Caco-2 (cell line): ENCODE measurements at regions not wholly inside any gene's neighbourhood (a gene's known extent, or its start where the extent isn't known, plus 50 kb on each side); places are given as distances from the start of the nearest gene placed in this dataset.

Experiments used
- BruUV-seq: library from RNA; stranded (reverse); fragments of 400-500 nt; replicated peaks from 2 replicates; lab custom pipeline; 2021; lab: Mats Ljungman, UMichigan
- CTCF ChIA-PET: fragments of 300-600 bp; sonication (Branson Sonifier 250); formaldehyde crosslinking; loops from one replicate; lab custom pipeline; 2022; ENCODE audit warnings: antibody characterized with exemption; lab: Charles Lee
- POLR2A ChIA-PET: fragments of 300-600 bp; sonication (Branson Sonifier 250); formaldehyde crosslinking; loops from one replicate; lab custom pipeline; 2022; ENCODE audit warnings: antibody characterized with exemption; lab: Charles Lee
- DNase-seq, 2 experiments: peaks; one replicate each; pipeline versions ENCODE4 v3.0.0 to v3.0.0-alpha.2; 2020 to 2022
- H3K27me3 ChIP-seq: replicated peaks from 2 replicates; pipeline ENCODE4 v1.6.0; 2011; ENCODE audit warnings: low read length; ENCODE audit not compliant: control insufficient read depth, insufficient read depth
- H3K36me3 ChIP-seq: 2 replicates; pipeline ENCODE4 v1.5.1; 2011; ENCODE audit warnings: low read length; ENCODE audit not compliant: control insufficient read depth, insufficient read depth
- H3K4me1 ChIP-seq: fragments of 250-450 bp; sonication (Bioruptor Pico); 2 replicates; pipeline ENCODE4 v1.5.1; 2020; ENCODE audit warnings: mild to moderate bottlenecking
- H3K4me3 ChIP-seq: 2 replicates; pipeline ENCODE4 v1.5.1; 2011; ENCODE audit warnings: low read depth, mild to moderate bottlenecking, control low read depth, low read length
- H3K9me3 ChIP-seq: fragments of 250-450 bp; sonication (Bioruptor Pico); 2 replicates; pipeline ENCODE4 v1.5.1; 2020; ENCODE audit warnings: mild to moderate bottlenecking, moderate library complexity
- H3K27ac Mint-ChIP-seq: one replicate; pipeline ENCODE4 v1.8.0; 2022; ENCODE audit warnings: mixed read lengths; ENCODE audit not compliant: unreplicated experiment
- H3K27me3 Mint-ChIP-seq: one replicate; pipeline ENCODE4 v1.8.0; 2022; ENCODE audit warnings: mixed read lengths; ENCODE audit not compliant: insufficient read depth, unreplicated experiment
- H3K36me3 Mint-ChIP-seq: one replicate; pipeline ENCODE4 v1.8.0; 2022; ENCODE audit warnings: mild to moderate bottlenecking, mixed read lengths; ENCODE audit not compliant: insufficient read depth, unreplicated experiment
- H3K4me1 Mint-ChIP-seq: one replicate; pipeline ENCODE4 v1.8.0; 2022; ENCODE audit warnings: low read depth, mixed read lengths; ENCODE audit not compliant: unreplicated experiment
- H3K4me3 Mint-ChIP-seq: one replicate; pipeline ENCODE4 v1.8.0; 2022; ENCODE audit warnings: mild to moderate bottlenecking, moderate library complexity, mixed read lengths; ENCODE audit not compliant: unreplicated experiment
- H3K9me3 Mint-ChIP-seq: one replicate; pipeline ENCODE4 v1.8.0; 2022; ENCODE audit warnings: mixed read lengths; ENCODE audit not compliant: unreplicated experiment
- intact Hi-C: fragments of 100-400 bp; cut with micrococcal nuclease; formaldehyde crosslinking; loops from one replicate; pipeline ENCODE4 v1.10.0; 2022; ENCODE audit not compliant: unreplicated experiment
- TF ChIP-seq, protein P1 (sequence below), 2 experiments: fragments of 200-600 bp in 1 of 2; IDR thresholded peaks; 1 replicate in 1 of 2; 2 replicates in 1 of 2; pipeline versions ENCODE4 v1.5.1 to v1.8.0; 2011 to 2022; ENCODE audit warnings: antibody characterized with exemption in 1 of 2, control low read depth in 1 of 2, inconsistent platforms in 1 of 2, low read depth in 1 of 2, low read length in 1 of 2, mild to moderate bottlenecking in 1 of 2, moderate library complexity in 1 of 2; ENCODE audit not compliant: insufficient read depth in 1 of 2, severe bottlenecking in 1 of 2, unreplicated experiment in 1 of 2

DNA sequence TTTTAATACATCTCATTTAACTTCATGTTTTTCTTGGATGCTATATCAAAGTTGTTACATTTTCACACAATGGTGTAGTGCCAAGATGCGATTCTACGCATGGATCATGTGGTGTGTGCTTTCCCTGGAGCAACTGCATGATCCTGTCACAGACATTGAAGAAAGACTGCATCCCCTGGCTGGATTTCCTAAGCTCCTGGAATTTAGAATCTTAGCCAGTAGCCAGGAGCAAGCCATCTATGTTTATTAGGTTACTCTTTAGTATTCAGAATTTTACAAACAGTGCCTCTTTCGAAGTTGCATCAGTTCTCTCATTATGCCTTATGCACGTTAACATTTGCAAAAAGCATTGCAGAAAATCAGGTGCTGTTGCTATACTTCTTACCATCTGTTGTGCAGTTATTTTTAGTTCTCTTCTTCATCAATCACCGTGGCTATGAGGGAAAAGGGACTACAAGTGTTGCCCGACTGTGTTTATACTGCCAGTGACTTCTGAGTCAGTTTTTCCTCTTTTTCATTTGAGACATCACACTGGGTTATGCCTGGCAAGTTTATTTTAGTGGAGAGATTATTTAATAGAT lies 584.2 kb downstream of the BCKDHB start:
- no peak overlapping the region for H3K4me3 Mint-ChIP-seq
- no peak for DNase-seq
- BruUV-seq, result no TSS peak
- no peaks in the 10 kb centered on the region for H3K36me3 ChIP-seq
- no peaks in the 10 kb centered on the region for H3K27me3 Mint-ChIP-seq
- H3K27me3 ChIP-seq, result no peaks in the 10 kb centered on the region
- H3K4me3 ChIP-seq, result no peak overlapping the region
- CTCF ChIA-PET, result no interaction called here
- peaks cover 9% of the 10 kb centered on the region for H3K9me3 Mint-ChIP-seq
- H3K27ac Mint-ChIP-seq, result no peak overlapping the region
- TF ChIP-seq, protein P1, sequence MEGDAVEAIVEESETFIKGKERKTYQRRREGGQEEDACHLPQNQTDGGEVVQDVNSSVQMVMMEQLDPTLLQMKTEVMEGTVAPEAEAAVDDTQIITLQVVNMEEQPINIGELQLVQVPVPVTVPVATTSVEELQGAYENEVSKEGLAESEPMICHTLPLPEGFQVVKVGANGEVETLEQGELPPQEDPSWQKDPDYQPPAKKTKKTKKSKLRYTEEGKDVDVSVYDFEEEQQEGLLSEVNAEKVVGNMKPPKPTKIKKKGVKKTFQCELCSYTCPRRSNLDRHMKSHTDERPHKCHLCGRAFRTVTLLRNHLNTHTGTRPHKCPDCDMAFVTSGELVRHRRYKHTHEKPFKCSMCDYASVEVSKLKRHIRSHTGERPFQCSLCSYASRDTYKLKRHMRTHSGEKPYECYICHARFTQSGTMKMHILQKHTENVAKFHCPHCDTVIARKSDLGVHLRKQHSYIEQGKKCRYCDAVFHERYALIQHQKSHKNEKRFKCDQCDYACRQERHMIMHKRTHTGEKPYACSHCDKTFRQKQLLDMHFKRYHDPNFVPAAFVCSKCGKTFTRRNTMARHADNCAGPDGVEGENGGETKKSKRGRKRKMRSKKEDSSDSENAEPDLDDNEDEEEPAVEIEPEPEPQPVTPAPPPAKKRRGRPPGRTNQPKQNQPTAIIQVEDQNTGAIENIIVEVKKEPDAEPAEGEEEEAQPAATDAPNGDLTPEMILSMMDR (IDR thresholded peaks at IDR 0.05; ENCODE audit: insufficient read depth in 1 of 2, low read depth in 1 of 2, low read length in 1 of 2, severe bottlenecking in 1 of 2, unreplicated experiment in 1 of 2), result no peak
- POLR2A ChIA-PET, result no interaction called here
- H3K36me3 Mint-ChIP-seq, result no peaks in the 10 kb centered on the region
- H3K4me1 ChIP-seq, result no peaks in the 10 kb centered on the region
- intact Hi-C loops, result no loop called here
- H3K9me3 ChIP-seq, result no peaks in the 10 kb centered on the region
- no peaks in the 10 kb centered on the region for H3K4me1 Mint-ChIP-seq

DNA sequence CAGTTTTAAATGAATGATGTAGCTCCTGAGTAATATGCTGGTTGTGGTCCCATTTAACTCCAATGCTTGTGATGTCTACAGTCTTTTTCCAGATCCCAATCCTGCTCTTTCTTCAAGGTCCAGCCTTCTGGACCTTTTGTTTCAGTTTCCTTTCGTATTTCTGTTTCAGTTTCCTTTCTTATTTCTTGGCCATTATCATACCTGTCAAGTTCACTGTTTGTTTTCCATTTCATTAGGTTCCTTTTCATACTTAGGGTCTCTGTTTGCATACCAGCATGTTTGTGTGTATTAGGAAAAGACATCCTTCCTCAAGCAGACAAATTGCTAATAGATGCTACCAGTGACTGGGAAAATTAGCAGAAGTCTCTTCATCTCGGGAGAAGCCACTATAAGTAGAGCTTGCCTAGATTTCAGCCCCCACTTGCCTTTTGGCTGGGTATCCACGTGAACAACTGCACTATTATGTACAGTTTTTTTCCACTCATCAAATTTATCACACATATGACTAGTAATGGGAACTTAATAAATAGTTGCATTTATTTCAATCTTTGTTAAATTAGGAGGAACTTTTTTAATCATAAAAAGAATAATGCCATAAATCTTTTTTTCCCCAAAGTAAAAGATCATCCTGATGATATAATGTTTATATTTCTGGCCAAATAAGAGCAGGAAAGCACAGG lies 583.4 kb downstream of the BCKDHB start:
- no peaks in the 10 kb centered on the region for H3K27me3 Mint-ChIP-seq
- TF ChIP-seq, protein P1 (IDR thresholded peaks at IDR 0.05; ENCODE audit: insufficient read depth in 1 of 2, low read depth in 1 of 2, low read length in 1 of 2, severe bottlenecking in 1 of 2, unreplicated experiment in 1 of 2), result no peak
- POLR2A ChIA-PET, result no interaction called here
- DNase-seq, result no peak
- no peak overlapping the region for H3K4me3 Mint-ChIP-seq
- intact Hi-C loops, result no loop called here
- Histone ChIP-seq H3K36me3 (no peaks in the 10 kb centered on the region), H3K9me3 (no peaks in the 10 kb centered on the region), H3K4me3 (no peak overlapping the region), H3K4me1 (no peaks in the 10 kb centered on the region), H3K27me3 (no peaks in the 10 kb centered on the region)
- CTCF ChIA-PET, result no interaction called here
- H3K9me3 Mint-ChIP-seq, result peaks cover 9% of the 10 kb centered on the region
- no peaks in the 10 kb centered on the region for H3K36me3 Mint-ChIP-seq
- no peaks in the 10 kb centered on the region for H3K4me1 Mint-ChIP-seq
- BruUV-seq, result no TSS peak
- no peak overlapping the region for H3K27ac Mint-ChIP-seq

DNA sequence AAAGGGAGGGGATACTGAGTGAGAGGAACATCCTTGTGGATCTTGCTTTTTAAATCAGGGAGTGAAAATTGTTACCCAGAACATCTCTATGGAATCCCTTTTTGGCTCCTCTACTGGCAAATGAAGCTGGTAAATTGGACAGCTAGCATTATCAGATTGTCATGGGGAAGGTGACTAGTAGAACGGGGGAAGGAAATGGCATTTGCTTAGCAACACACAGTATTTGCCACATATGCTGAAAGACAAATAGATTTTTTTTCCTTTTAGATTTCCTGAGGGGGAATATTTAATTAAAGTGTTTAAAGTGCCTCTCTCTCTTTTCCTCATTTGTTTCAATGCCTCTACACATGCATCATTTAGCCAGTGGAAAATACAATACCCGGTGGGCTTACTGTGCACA lies 573.5 kb downstream of the BCKDHB start:
- H3K27me3 Mint-ChIP-seq, result no peaks in the 10 kb centered on the region
- POLR2A ChIA-PET, result no interaction called here
- Histone ChIP-seq H3K4me3 (no peak overlapping the region), H3K4me1 (no peaks in the 10 kb centered on the region), H3K36me3 (no peaks in the 10 kb centered on the region), H3K27me3 (no peaks in the 10 kb centered on the region), H3K9me3 (no peaks in the 10 kb centered on the region)
- no TSS peak for BruUV-seq
- H3K9me3 Mint-ChIP-seq, result no peaks in the 10 kb centered on the region
- TF ChIP-seq, protein P1 (IDR thresholded peaks at IDR 0.05; ENCODE audit: insufficient read depth in 1 of 2, low read depth in 1 of 2, low read length in 1 of 2, severe bottlenecking in 1 of 2, unreplicated experiment in 1 of 2), result no peak
- intact Hi-C loops, result no loop called here
- H3K27ac Mint-ChIP-seq, result no peak overlapping the region
- H3K36me3 Mint-ChIP-seq, result no peaks in the 10 kb centered on the region
- H3K4me3 Mint-ChIP-seq, result no peak overlapping the region
- CTCF ChIA-PET, result no interaction called here
- no peaks in the 10 kb centered on the region for H3K4me1 Mint-ChIP-seq
- DNase-seq, result no peak
